GM20431 (cell line): ENCODE measurements at regions not wholly inside any gene's neighbourhood (a gene's known extent, or its start where the extent isn't known, plus 50 kb on each side); places are given as distances from the start of the nearest gene placed in this dataset.
"Not testable (repeated sequence)": the region's sequence is repeated elsewhere in the genome, so short reads cannot be mapped to it uniquely, and the experiment has no call there.

Experiments used
- in situ Hi-C: fragments of 300-500 bp; cut with MseI, MboI; formaldehyde crosslinking; loops from one replicate; pipeline ENCODE4 v1.15.0; 2020; ENCODE audit warnings: low sequenced_read_pairs; ENCODE audit not compliant: unreplicated experiment

DNA sequence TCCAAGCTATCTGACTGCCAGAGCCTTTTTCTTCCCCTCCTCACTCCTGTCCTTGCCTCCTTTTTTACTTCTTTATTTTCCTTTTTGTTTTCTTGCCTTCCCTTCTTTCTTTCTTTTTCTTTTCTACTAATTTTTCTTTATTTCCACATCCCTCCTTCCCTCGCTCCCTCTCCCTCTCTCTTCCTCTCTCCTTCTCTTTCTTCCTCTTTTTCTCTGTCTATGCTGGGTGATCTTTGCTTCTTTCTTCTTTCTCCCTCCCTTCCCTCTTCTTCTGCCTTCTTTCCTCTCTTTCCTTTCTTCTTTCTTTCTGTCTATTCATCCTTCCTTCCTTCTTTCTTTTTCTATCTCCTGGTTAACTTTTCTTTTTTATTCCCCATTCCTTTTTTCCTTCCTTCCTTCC is 564.8 kb downstream of the NSUN3 start:
- in situ Hi-C loops, result no loop called here

DNA sequence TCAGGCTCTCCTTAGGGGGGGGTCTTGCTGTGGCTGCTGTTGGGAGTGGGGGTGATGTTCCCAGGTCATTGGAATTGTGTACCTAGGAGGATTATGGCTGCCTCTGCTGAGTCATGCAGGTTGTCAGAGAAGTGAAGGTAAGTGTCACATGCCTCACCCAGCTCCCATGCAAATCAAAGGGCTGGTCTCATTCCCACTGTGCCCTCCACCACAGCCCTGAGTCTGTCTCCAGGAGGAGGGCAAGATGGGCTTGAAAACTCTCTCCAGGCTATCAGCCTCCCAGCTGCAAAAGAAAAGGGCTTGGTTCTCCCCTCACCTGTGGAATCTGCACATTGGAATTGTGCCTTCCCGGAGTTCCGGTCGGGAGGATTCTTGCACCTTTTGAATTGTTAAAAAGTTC is 580.5 kb downstream of the NSUN3 start:
- in situ Hi-C loops, result no loop called here

DNA sequence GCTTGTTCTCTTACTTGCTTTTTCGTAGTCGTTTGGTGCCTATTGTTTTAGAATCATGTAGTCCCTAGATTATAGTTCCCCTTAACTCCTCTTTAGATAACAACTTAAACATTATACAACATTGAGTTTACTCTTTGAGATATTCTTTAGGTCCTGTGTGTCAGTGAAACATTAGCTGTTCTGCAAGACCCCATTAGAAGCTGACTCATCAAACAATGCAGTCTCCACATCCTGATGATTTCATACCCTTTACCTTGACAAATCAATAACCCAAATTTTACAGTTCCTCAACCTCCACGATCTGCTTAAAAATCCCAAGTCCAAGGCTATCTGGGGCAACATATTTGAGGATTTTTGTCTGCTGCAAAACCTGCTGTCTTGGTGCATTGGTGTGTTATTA is 582.9 kb downstream of the NSUN3 start:
- in situ Hi-C loops, result no loop called here

DNA sequence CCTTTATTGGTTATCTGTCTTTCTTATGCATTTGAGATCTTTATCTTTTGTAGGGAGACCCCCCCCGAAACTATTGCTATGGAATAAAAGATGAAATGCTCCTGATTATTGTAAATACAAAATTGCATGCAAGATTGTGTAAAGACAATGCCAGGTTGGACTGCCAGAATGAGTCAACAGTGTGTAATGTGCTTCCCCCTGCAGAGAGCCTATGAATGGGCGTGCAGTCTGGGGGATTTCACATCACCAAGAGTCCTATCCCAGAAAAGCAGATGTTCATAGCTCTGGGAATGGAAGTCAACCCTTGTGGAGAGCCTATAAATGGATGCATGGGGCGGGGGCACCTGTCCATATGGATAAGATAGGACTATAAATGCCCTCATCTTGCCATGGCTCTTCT is 584.3 kb downstream of the NSUN3 start:
- in situ Hi-C loops, result no loop called here

DNA sequence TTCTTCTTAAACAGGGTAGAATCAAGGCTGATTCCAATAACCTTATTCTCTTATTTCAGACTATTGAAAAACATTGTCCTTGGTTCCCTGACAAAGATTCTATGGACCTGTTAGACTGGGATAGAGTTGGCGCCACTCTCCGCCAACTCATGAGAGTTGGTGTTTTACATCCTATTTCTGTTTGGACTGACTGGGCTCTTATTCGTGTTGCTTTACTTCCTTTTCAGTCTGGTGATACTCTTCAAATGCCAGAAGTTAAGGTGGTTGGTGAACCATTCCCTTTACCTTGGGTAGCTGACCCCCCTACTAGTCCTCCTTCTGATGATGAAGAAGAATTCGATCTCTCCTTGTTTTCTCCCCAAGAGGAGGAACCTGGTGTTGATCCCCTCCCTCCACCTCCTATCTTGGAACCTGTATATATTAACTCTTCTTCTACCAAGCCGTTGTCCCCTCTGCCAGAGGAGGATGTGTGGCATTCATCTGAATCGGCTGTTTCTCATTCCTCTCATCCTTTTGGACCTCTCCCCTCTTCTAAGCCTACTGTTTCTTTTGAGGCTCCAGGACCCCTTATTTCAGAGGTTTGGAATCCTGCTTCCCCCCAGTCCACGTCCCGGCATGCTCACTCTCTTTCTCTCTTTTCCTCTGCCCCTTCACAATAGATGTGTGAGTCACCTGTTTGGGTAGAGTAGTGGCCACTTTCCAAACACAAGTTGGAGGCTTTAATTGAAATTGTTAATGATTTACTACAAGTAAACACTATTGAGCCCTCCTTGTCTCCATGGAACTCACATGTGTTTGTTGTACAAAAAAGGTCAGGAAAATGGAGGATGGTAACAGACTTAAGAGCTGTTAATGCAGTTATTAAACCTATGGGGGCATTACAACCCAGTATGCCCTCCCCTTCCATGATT is 585.7 kb downstream of the NSUN3 start:
- in situ Hi-C loops, result not testable (repeated sequence)

DNA sequence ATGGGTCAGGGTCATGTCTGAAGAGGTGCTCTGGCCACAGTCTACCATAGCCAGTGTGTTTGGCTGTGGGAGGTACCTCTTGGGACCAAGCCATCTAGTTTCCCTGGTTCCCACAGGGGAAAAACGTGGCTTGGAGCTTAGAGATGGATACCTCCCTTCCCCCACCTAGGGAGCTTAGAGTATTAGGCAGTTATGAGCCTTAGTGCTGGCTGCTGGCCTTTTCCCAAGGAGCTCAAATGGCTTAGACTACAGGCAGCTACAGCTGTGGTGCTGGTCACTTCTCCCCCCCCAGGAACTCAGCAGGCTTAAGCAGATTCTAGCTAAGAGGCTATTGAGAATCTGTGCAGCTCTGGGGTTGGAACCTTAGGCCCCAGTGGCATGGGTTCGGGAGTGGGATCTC is 591.2 kb downstream of the NSUN3 start:
- in situ Hi-C loops, result no loop called here

DNA sequence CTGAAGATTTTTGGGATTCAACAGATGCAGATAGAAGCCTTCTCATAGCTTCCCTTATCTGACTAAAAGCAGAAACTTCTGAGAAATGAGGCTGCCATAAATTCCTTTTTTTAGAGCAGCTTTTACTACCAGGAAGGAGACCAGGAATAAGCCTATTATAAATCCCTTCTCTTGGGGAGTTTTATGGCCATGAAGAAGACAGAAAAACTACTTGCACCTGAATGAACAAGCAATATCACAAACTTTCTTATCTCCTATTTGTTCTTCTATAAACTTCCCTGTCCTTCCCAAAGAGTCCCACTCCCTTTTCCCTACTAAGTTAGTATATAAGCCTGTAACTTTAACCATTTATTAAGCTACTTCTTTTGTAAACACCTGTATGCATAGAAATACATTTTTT is 603.1 kb downstream of the NSUN3 start:
- in situ Hi-C loops, result no loop called here

DNA sequence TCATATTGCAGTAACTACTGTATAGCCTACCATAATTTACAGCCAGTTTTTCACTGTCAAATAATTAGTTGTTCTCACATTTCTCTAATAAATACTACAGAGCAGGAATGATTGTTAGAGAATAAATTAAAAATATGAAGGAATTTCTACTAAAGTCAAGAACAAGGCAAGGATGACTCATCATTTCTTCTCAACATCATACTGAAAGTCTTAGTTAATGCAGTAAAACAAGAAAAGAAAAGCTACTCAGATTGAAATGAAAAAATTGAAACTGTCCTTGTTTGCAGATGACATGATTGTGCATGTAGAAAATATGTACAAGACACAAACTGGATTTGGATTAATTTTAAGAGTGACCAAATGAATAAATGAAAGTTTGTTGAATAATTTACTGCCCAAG is 608.2 kb downstream of the NSUN3 start:
- in situ Hi-C loops, result no loop called here

DNA sequence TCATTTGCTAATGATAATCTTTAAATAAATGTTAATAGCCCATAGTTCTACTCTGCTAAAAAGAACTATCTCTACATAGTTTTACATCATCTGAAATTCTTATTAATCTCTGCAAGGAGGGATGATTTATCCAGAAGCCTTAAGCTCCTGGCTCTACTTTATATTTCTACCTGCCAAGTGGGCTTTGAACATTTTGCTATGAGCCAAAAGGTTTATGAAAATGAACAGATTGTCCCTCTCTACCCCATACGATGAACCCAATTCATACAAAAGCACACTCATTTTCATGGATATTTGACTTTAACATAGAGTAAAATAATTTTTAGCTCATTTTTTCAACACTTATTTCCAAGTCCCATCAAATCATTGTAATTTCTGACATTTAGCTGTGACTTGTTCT is 611.0 kb downstream of the NSUN3 start:
- in situ Hi-C loops, result no loop called here

DNA sequence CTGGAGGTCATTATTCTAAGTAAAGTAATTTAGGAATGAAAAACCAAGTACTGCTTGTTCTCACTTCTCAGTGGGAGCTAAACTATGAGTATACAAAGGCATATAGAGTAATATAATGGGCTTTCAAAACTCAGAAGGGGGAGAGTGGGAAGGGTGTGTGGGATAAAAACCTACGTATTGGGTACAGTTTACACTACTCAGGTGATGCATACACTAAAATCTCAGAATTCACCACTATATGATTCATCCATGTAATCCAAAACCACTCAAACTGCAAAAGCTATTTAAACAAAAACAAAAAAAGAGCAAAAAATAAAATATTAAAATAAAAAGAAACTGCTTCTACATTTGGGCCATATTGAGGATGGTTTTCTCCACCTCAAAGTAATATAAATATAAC is 623.3 kb downstream of the NSUN3 start:
- in situ Hi-C loops, result no loop called here

DNA sequence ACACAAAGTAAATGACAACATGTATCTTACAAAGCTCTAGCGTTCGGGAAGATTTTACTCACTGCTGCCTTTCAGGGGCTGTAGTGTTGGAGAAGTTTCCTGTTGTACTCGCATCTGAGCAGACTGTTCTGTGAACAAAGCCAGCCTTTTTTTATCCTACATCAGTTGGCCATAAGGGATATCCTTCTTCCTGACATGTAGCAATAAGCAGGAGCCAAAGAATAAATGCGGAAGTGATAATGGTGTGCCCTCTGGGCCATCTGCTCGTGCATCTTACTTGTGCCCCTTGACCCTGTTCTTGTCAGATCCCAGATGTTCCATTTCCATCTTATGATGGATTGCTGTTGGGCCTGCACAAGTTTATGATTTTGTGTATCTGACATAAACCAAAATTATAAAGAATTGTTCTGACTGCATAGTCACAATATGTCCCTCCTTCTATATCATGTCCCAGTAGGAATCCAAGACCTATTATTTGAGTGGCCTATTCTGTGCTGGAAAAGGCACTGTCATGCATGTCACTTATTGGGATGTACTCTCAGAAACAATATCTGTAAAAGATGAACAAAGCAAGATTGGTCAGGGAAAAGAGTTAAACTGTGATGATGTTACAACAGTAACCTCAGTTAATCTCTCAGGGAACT is 631.3 kb downstream of the NSUN3 start:
- in situ Hi-C loops, result no loop called here

DNA sequence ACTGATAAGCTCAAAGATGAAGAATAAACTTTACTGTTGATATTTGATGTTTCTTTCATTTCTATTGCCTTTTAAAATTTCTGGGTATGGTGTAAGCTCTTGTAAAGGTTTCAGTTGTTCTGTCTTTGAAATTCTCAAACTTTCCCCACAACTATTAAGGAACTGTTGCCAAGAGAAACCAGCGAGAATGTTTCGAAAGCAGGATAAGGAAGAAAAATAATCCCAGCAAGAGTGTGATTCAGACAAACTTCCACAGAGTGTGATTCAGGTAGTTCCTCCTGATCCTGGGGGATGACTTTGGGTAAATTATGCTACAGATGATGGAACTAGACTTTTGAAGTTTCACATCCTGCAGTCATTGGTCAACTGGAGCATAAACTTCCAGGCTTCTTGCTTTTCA is 632.0 kb downstream of the NSUN3 start:
- in situ Hi-C loops, result no loop called here

DNA sequence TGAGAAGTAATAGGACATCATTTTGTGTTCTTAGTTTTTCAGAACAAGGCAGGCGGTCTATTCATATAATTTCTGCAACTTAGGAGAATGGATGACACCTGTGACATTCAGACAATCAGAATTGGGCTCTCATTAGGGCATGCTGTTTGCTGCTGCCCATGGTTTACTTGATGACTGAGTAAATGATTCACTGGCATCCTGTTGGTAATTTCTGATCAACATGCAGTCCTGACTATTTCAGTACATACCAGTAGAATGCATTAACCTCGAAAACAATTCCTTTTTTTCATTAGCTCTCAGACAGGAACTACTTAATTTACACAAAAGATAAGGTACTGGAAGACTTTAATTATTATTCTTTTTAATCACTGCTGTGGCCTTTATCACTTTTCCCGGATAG is 641.6 kb downstream of the NSUN3 start:
- in situ Hi-C loops, result no loop called here

DNA sequence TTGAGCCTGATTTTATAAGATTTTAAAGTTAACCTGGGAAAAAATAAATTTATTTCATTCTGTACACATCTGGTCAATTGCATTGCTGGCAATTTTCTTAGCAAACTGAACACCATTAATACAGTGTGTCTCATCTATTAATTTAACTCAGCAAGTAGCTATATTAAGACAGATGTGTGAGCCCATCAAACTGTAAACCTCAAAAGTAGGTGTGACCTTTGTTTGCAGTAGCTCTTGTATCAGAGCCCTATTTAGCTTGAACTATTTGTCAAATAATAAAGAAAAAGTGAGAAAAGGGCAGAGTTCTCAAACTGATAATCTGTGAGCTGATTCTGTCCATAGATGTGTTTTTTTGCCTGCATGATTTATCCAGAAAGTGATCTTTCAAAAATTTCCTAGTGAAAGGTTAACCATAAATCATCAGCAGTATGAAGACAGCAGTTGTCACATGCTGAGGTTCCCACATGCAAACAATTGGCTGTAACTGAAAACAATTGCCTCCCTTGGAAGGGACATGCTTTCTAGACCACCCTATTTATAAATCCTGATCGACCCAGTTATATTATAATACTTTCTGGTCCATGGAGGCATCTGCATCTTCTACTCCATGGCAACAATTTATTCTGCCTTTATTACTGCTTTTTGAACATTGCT is 646.5 kb downstream of the NSUN3 start:
- in situ Hi-C loops, result no loop called here

DNA sequence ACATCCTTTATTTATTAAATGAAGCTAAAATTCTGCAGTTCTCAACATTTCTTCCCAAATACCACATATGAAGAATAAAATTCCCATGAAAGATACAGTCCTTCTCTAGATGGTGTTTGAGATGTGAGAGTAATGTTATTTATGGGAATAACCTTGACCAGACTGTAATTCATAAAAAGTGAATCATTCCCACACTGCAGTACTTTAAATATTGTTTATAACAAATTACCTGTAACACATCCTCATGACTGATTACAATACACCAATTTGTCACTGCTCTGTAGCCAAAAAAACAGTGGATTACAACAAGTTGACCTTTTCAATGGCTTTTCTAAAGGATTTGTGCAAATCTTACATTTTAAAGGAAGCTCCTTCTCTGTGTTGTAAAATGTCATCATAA is 651.3 kb downstream of the NSUN3 start:
- in situ Hi-C loops, result no loop called here

DNA sequence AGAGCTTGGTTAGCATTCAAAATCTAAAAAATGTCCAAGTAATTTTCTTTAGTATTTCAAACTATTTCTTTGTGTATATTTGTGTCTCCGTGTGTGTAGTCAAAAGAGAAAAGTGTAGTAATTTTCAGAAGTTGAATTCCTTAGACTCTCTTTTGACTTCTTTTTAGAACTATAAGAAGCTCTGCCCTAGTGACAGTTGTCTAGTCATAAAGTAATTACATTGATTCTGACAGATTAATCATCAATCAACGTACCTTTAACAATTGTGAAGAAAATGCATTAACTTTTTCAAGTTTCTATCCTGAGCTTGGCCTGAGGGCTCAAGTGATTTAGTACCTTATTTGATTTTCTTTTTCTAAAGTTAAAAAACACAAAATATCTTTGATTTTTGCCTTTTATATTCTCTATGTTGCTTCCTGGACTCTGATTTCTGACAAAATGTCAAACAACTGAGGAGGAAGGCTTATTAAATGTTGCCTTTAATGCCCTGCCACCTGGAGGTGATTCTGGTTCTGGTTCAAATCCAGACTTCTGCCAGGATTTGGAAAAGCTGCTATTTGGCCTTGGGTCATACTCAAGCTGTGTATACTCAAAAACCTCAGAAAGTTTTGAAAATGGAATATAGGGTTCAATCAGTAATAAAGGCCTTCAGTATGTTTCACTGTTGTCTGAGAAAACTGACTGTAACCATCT is 653.6 kb downstream of the NSUN3 start:
- in situ Hi-C loops, result no loop called here

DNA sequence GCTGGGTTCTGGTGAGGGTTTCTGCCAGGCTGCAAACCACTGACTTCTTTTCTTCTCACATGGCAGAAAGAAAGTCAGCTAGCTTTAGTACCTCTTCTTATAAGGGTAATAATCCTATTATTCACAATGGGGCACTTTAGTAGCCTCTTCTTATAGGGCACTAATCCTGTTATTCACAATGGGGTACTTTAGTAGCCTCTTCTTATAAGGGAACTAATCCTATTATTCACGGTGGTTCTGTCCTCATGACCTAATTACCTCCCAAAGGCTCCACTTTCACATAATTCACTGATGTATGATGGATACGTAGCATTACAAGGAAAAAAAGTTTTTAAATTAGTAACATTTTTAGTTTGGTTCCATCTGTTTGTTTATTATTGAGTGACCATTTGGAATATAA is 671.3 kb downstream of the NSUN3 start:
- in situ Hi-C loops, result no loop called here

DNA sequence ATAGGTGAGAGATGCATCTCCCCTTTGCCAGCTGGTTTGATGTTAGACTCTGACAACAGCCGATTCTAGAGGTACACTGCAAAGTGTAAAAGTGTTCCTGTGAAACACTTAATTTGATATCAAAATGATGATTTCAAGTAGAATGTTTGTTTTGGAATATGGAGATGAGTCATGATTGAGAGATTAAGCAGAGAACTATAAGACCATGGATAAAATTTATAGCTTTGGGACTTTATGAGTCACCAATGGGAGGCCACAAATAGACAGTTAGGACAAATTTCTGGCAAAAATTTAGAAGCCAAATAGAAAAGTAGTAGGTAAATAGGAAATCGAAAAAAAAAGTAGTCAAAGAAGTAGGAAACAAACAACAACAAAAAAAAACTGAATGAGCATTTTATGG is 672.5 kb downstream of the NSUN3 start:
- in situ Hi-C loops, result no loop called here

DNA sequence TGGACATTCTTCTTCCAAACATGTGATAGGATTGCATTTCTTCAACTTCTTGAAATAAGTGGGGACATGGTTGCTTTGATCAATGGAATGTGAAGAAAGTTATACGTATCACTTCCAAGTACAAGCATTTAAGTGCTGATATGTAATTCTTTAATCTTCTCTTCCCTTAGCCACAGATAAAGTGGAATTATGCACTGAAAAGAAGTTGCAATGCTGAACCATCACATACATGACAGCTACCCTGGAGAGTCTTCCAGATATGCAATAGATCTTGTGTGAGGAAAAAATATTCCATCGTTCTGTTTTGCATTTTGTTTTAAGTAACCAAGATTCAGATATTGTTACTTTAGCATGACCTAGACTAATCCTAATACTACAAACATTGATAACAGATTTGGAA is 674.3 kb downstream of the NSUN3 start:
- in situ Hi-C loops, result no loop called here

DNA sequence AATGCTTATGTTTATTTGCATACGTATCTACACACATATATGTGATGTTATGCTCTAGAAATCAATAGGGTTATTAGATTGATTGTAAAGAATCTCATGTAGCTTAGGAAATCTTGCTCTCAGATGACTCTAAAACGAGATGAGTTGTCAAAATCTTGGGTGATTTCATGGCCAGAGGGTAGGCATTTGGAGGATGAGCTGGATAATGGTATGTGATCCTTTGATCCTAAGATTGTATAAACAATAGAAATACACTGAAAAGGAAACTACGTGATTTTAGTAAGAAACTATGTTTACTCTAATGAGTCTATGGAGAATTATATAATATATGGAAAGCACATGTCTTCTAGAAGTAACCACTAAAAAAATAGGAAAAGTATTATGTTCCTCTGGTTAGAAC is 676.6 kb downstream of the NSUN3 start:
- in situ Hi-C loops, result no loop called here

DNA sequence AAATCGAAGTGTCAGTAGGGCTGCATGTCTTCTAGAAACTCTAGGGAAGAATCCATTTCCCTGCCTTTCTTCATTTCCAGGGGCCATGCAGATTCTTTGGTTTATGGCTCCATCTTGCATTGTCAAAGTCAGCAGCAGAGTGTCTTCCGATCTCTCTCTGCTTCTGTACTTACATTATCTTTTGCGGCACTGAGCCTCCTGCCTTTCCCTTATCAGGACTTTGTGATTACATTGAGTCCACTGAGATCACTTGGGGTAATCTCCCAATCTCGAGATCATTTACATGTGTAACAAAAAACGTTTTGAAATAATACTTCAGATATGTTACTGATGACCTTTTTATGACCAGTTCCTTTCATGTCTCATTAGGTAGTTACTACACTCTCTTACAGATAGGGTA is 695.9 kb downstream of the NSUN3 start:
- in situ Hi-C loops, result no loop called here
